HepG2 (cell line): ENCODE measurements at regions not wholly inside any gene's neighbourhood (a gene's known extent, or its start where the extent isn't known, plus 50 kb on each side); places are given as distances from the start of the nearest gene placed in this dataset.

Experiments
- ATAC-seq: fragments of 200-7000 bp; cut with Tn5 transposase; 3 replicates; pipeline ENCODE4 v1.9.1; 2020; ENCODE audit warnings: mild to moderate bottlenecking, moderate library complexity
- BruUV-seq: library from RNA; stranded (reverse); fragments of 400-500 nt; replicated peaks from 2 replicates; lab custom pipeline; 2021; lab: Mats Ljungman, UMichigan
- CTCF ChIA-PET: fragments of 300-600 bp; formaldehyde crosslinking; extraction: SDS; loops from one replicate; lab custom pipeline; 2021; ENCODE audit warnings: low total read pairs, inconsistent platforms, low intra/inter-chr PET ratio; lab: Yijun Ruan, JAX
- POLR2A ChIA-PET: fragments of 350-600 bp; sonication (Branson Sonifier 250); formaldehyde crosslinking; loops from one replicate; lab custom pipeline; 2020; ENCODE audit warnings: antibody characterized with exemption, inconsistent platforms; lab: Yijun Ruan, JAX
- DNase-seq: peaks from one replicate; pipeline ENCODE4 v3.0.0-alpha.2; 2015; ENCODE audit warnings: low spot score
- FAIRE-seq: peaks from 3 replicates; lab custom pipeline; 2011; peaks lifted over from hg19 to GRCh38; lab: Jason Lieb, UNC
- H2AFZ ChIP-seq: one replicate; pipeline ENCODE4 v1.6.1; 2011; ENCODE audit warnings: low read length, inconsistent platforms
- H3K27ac ChIP-seq: fragments of 300-600 bp; 3 replicates; pipeline ENCODE4 v1.8.0; 2011; ENCODE audit warnings: mixed run types, mild to moderate bottlenecking, mixed read lengths, low read length, inconsistent platforms; ENCODE audit not compliant: insufficient read depth; ENCODE audit errors: extremely low read length
- H3K27me3 ChIP-seq, 2 experiments: fragments of 200-600 bp in 1 of 2; 2 replicates in 1 of 2; 3 replicates in 1 of 2; pipeline versions ENCODE4 v1.6.0 to v1.8.0; 2011; ENCODE audit warnings: low read length in 2 of 2, mild to moderate bottlenecking in 2 of 2, moderate library complexity in 2 of 2, inconsistent platforms in 1 of 2; ENCODE audit not compliant: insufficient read depth in 2 of 2, control insufficient read depth in 1 of 2
- H3K36me3 ChIP-seq, 2 experiments: fragments of 200-600 bp in 1 of 2; replicated peaks in 1 of 2; 2 replicates in 1 of 2; 3 replicates in 1 of 2; pipeline versions ENCODE4 v1.5.1 to v1.8.0; 2011; ENCODE audit warnings: low read length in 2 of 2, inconsistent platforms in 1 of 2; ENCODE audit not compliant: insufficient read depth in 2 of 2, control insufficient read depth in 1 of 2
- H3K4me1 ChIP-seq: 2 replicates; pipeline ENCODE4 v1.5.1; 2012; ENCODE audit warnings: low read length, inconsistent platforms; ENCODE audit not compliant: insufficient read depth
- H3K4me2 ChIP-seq: 2 replicates; pipeline ENCODE4 v1.6.0; 2011; ENCODE audit warnings: low read depth, low read length, inconsistent platforms
- H3K4me3 ChIP-seq, 3 experiments: fragments of 200-600 bp in 1 of 3; sonication (generic), shearing (Covaris generic) in 1 of 3; replicated peaks in 1 of 3; 2 replicates each; pipeline ENCODE4 v1.5.1; 2011 to 2016; ENCODE audit warnings: low read length in 3 of 3, inconsistent platforms in 2 of 3, low read depth in 2 of 3, mild to moderate bottlenecking in 2 of 3, control low read depth in 1 of 3, mixed read lengths in 1 of 3; ENCODE audit not compliant: insufficient read depth in 1 of 3
- H3K79me2 ChIP-seq: one replicate; pipeline ENCODE4 v1.6.1; 2011; ENCODE audit warnings: low read length, inconsistent platforms; ENCODE audit not compliant: insufficient read depth
- H3K9ac ChIP-seq: 2 replicates; pipeline ENCODE4 v1.6.0; 2011; ENCODE audit warnings: mild to moderate bottlenecking, low read depth, low read length, inconsistent platforms; ENCODE audit not compliant: insufficient read depth
- H3K9me3 ChIP-seq: 2 replicates; pipeline ENCODE4 v1.5.1; 2012; ENCODE audit warnings: mild to moderate bottlenecking, low read length
- H4K20me1 ChIP-seq: 2 replicates; pipeline ENCODE4 v1.6.0; 2011; ENCODE audit warnings: inconsistent platforms, mild to moderate bottlenecking, low read length, moderate library complexity; ENCODE audit not compliant: insufficient read depth
- BRCA1 ChIP-seq: sonication (generic); formaldehyde crosslinking; IDR thresholded peaks from 2 replicates; pipeline ENCODE4 v1.4.0; 2020; ENCODE audit warnings: missing genetic modification reagents
- CBX1 ChIP-seq: IDR thresholded peaks from one replicate; pipeline ENCODE4 v1.6.1; 2016; ENCODE audit warnings: antibody characterized with exemption, low read depth
- IRX3 ChIP-seq: sonication (generic); formaldehyde crosslinking; IDR thresholded peaks from 2 replicates; pipeline ENCODE4 v1.8.1; 2023; ENCODE audit warnings: mild to moderate bottlenecking, low read depth, missing genetic modification reagents, borderline replicate concordance
- PRDM15 ChIP-seq: sonication (generic); formaldehyde crosslinking; IDR thresholded peaks from 2 replicates; pipeline ENCODE4 v1.4.0; 2020; ENCODE audit warnings: missing genetic modification reagents
- RCOR2 ChIP-seq: IDR thresholded peaks from 2 replicates; pipeline ENCODE4 v1.6.1; 2016; ENCODE audit warnings: missing biosample characterization, missing genetic modification reagents
- SPEN ChIP-seq: sonication (generic); formaldehyde crosslinking; IDR thresholded peaks from 2 replicates; pipeline ENCODE4 v1.5.1; 2020; ENCODE audit warnings: low read depth, mild to moderate bottlenecking, missing genetic modification reagents
- TBL1XR1 ChIP-seq: fragments of 150-350 bp; IDR thresholded peaks from 2 replicates; pipeline ENCODE4 v1.6.1; 2014; ENCODE audit warnings: borderline replicate concordance, low read length; ENCODE audit not compliant: partially characterized antibody
- TCF12 ChIP-seq, 2 experiments: fragments of 450-650 bp in 1 of 2; sonication (generic) in 1 of 2; formaldehyde crosslinking in 1 of 2; IDR thresholded peaks; 2 replicates each; pipeline versions ENCODE4 v1.6.1 to v1.8.0; 2017 to 2022; ENCODE audit warnings: antibody characterized with exemption in 1 of 2, mild to moderate bottlenecking in 1 of 2, missing genetic modification reagents in 1 of 2, moderate library complexity in 1 of 2
- ZBTB25 ChIP-seq: IDR thresholded peaks from 2 replicates; pipeline ENCODE4 v1.6.1; 2018; ENCODE audit warnings: missing genetic modification reagents
- ZNF225 ChIP-seq: sonication (generic); formaldehyde crosslinking; IDR thresholded peaks from 2 replicates; pipeline ENCODE4 v1.4.0; 2020; ENCODE audit warnings: mild to moderate bottlenecking, missing genetic modification reagents
- ZNF276 ChIP-seq: sonication (generic); formaldehyde crosslinking; IDR thresholded peaks from 2 replicates; pipeline ENCODE4 v1.4.0; 2020; ENCODE audit warnings: mild to moderate bottlenecking, low read depth, missing genetic modification reagents
- ZNF510 ChIP-seq: sonication (generic); formaldehyde crosslinking; IDR thresholded peaks from 2 replicates; pipeline ENCODE4 v1.4.0; 2020; ENCODE audit warnings: low read depth, mild to moderate bottlenecking, missing genetic modification reagents
- ZNF547 ChIP-seq: sonication (generic); formaldehyde crosslinking; IDR thresholded peaks from 2 replicates; pipeline ENCODE4 v1.5.1; 2020; ENCODE audit warnings: mild to moderate bottlenecking, missing genetic modification reagents
- ZNF619 ChIP-seq: sonication (generic); formaldehyde crosslinking; IDR thresholded peaks from 2 replicates; pipeline ENCODE4 v1.4.0; 2020; ENCODE audit warnings: mild to moderate bottlenecking, missing genetic modification reagents
- ZNF691 ChIP-seq: sonication (generic); formaldehyde crosslinking; IDR thresholded peaks from 2 replicates; pipeline ENCODE4 v1.4.0; 2020; ENCODE audit warnings: missing genetic modification reagents, low read depth, mild to moderate bottlenecking, borderline replicate concordance
- ZNF75D ChIP-seq: sonication (generic); formaldehyde crosslinking; IDR thresholded peaks from 2 replicates; pipeline ENCODE4 v1.8.1; 2023; ENCODE audit warnings: missing genetic modification reagents, mild to moderate bottlenecking, borderline replicate concordance
- WGBS: methylation state at CpG from one replicate; pipeline ENCODE4 v1.1.6; 2017; ENCODE audit warnings: low lambda C conversion rate; 5-methylcytosine and 5-hydroxymethylcytosine counted together
- in situ Hi-C: cut with HindIII; loops from 2 replicates; pipeline ENCODE4 v1.10.0; 2017; ENCODE audit warnings: low pct_unique_long_range_greater_than_20kb; ENCODE audit not compliant: extremely low pct_ligation_motif_present
- intact Hi-C: fragments of 100-400 bp; cut with micrococcal nuclease; formaldehyde crosslinking; loops from one replicate; pipeline ENCODE4 v1.10.0; 2022; ENCODE audit not compliant: unreplicated experiment

GRCh38 chr20:23224806-23225205 is 125.8 kb upstream of the NXT1 start:
- no peak for TF ChIP-seq BRCA1 (CRISPR knock-in tag)
- no peak for TF ChIP-seq PRDM15
- TF ChIP-seq TCF12 (IDR thresholded peaks at IDR 0.05): no peak
- no peak for TF ChIP-seq TCF12 (CRISPR knock-in tag; IDR thresholded peaks at IDR 0.05)
- TF ChIP-seq RCOR2: no peak
- TF ChIP-seq ZNF225 (CRISPR knock-in tag): no peak
- no peak for TF ChIP-seq ZNF547 (CRISPR knock-in tag)
- TF ChIP-seq ZNF691: no peak
- no peak for TF ChIP-seq SPEN (CRISPR knock-in tag)
- TF ChIP-seq CBX1: no peak
- TF ChIP-seq ZNF276 (CRISPR knock-in tag): no peak
- no peak for TF ChIP-seq ZNF75D (CRISPR knock-in tag)
- TF ChIP-seq ZNF619: no peak
- TF ChIP-seq TBL1XR1: no peak
- TF ChIP-seq ZBTB25 (CRISPR knock-in tag): no peak
- no peak for TF ChIP-seq IRX3
- TF ChIP-seq ZNF510 (CRISPR knock-in tag): no peak
- Histone ChIP-seq H3K4me2 (no peak overlapping the region), H3K9me3 (peaks cover 40% of the 10 kb centered on the region), H2AFZ (no peak overlapping the region), H3K4me3 (no peak overlapping the region), H3K79me2 (no peaks in the 10 kb centered on the region), H3K9ac (no peak overlapping the region), H3K4me1 (0 out of 2 replicates have a peak, but pooled peaks cover 10% of the 10 kb centered on the region), H3K27ac (no peak overlapping the region), H3K36me3 (no peaks in the 10 kb centered on the region), H4K20me1 (no peaks in the 10 kb centered on the region), H3K27me3 (no peaks in the 10 kb centered on the region)
- CTCF ChIA-PET: no interaction called here
- intact Hi-C loops (no loop called here), in situ Hi-C loops (no loop called here)
- ATAC-seq (no peak), DNase-seq (no peak), FAIRE-seq (no peak)
- no TSS peak for BruUV-seq
- POLR2A ChIA-PET: no interaction called here
- WGBS: 30% methylated on average over 5 of the region's 5 CpGs
